Naive thymus-derived CD8-positive, alpha-beta T cell (primary cell): ENCODE measurements at regions not wholly inside any gene's neighbourhood (a gene's known extent, or its start where the extent isn't known, plus 50 kb on each side); places are given as distances from the start of the nearest gene placed in this dataset.
A peak's percentile ranks its signal among the peaks of the same experiment; 100 is the strongest.
"Not testable (repeated sequence)": the region's sequence is repeated elsewhere in the genome, so short reads cannot be mapped to it uniquely, and the experiment has no call there.

Source experiments
- ATAC-seq, 2 donors: fragments of 150-1000 bp; cut with Tn5 transposase in 1 of 2; sonication (Bioruptor Pico), chemical (Tn5 transposase) in 1 of 2; 1 replicate in 1 of 2; 2 replicates in 1 of 2; pipeline ENCODE4 v1.10.0; 2021; ENCODE audit warnings: mild to moderate bottlenecking in 2 of 2, moderate library complexity in 2 of 2
- POLR2A ChIA-PET: fragments of 350-600 bp; sonication (Branson Sonifier 250); formaldehyde crosslinking; loops from one replicate; lab custom pipeline; 2021; ENCODE audit warnings: antibody characterized with exemption; lab: Charles Lee
- DNase-seq, 10 donors: peaks; one replicate each; pipeline versions ENCODE4 v3.0.0 to v3.0.0-alpha.2; 2020 to 2022
- H3K27ac Mint-ChIP-seq, 10 donors: one replicate each; pipeline ENCODE4 v1.8.0; 2020 to 2022; ENCODE audit warnings: mild to moderate bottlenecking in 10 of 10, mixed read lengths in 10 of 10, moderate library complexity in 4 of 10, inconsistent platforms in 1 of 10
- H3K27me3 Mint-ChIP-seq, 5 donors: one replicate each; pipeline ENCODE4 v1.8.0; 2021 to 2022; ENCODE audit warnings: mixed read lengths in 5 of 5
- H3K36me3 Mint-ChIP-seq, 3 donors: one replicate each; pipeline ENCODE4 v1.8.0; 2020 to 2022; ENCODE audit warnings: mixed read lengths in 3 of 3, mild to moderate bottlenecking in 2 of 3, inconsistent platforms in 1 of 3
- H3K4me1 Mint-ChIP-seq, 4 donors: one replicate each; pipeline ENCODE4 v1.8.0; 2021 to 2022; ENCODE audit warnings: mixed read lengths in 4 of 4
- H3K4me3 Mint-ChIP-seq, 10 donors: one replicate each; pipeline ENCODE4 v1.8.0; 2020 to 2022; ENCODE audit warnings: mild to moderate bottlenecking in 10 of 10, mixed read lengths in 10 of 10, moderate library complexity in 6 of 10, inconsistent platforms in 1 of 10
- H3K9me3 Mint-ChIP-seq, 9 donors: one replicate each; pipeline ENCODE4 v1.8.0; 2020 to 2022; ENCODE audit warnings: mixed read lengths in 9 of 9, mild to moderate bottlenecking in 3 of 9, inconsistent platforms in 1 of 9, moderate library complexity in 1 of 9

DNA sequence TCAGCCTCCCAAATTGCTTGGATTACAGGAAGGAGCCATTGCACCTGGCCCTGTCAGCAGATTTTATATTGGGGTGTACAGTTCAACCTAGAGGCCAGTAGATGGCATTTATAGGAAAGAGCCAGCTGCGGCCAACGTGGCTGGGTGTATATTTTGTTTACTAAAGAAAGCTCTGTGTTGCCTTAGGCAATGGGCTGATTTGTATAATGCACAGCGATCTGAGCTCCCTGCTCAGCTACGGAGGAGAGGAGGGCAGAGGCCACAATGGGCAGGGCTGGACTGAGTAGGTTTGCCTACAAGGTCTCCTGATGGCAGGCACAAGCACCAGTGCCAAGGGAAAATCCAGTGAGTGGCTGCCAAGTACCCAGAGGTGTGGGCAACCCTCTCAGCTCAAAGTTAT lies 282.4 kb downstream of the ARPP21 start:
- Mint-ChIP-seq H3K27me3 (peaks cover 0 to 8% (median 2%) of the 10 kb centered on the region in 5 donors), H3K9me3 (peaks cover 4 to 16% (median 10%) of the 10 kb centered on the region in 9 donors), H3K36me3 (peaks cover 0 to 6% (median 3%) of the 10 kb centered on the region in 3 donors), H3K27ac (no peak overlapping the region), H3K4me1 (no peaks in the 10 kb centered on the region), H3K4me3 (no peak overlapping the region)
- DNase-seq: no peak
- no peak for ATAC-seq
- POLR2A ChIA-PET: no interaction called here

DNA sequence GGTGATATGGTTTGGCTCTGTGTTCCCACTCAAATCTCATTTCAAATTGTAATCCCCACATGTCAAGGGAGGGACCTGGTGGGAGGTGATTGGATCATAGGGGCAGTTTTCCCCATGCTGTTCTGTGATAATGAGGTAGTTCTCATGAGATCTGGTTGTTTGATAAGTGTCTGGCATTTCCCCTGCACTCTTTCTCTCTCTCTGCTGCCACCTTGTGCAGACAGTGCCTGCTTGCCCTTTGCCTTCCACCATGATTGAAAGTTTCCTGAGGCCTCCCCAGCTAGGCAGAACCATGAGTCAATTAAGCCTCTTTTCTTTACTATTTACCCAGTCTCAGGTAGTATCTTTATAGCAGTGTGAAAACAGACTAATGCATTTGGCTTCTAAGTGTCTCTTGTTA lies 284.7 kb downstream of the ARPP21 start:
- H3K27ac Mint-ChIP-seq, H3K4me3 Mint-ChIP-seq, H3K4me1 Mint-ChIP-seq, H3K27me3 Mint-ChIP-seq, POLR2A ChIA-PET, H3K36me3 Mint-ChIP-seq, ATAC-seq: not testable (repeated sequence)
- peaks cover 4 to 16% (median 10%) of the 10 kb centered on the region in 9 donors for H3K9me3 Mint-ChIP-seq
- peak in 1 of 10 donors; percentile 4 for DNase-seq

DNA sequence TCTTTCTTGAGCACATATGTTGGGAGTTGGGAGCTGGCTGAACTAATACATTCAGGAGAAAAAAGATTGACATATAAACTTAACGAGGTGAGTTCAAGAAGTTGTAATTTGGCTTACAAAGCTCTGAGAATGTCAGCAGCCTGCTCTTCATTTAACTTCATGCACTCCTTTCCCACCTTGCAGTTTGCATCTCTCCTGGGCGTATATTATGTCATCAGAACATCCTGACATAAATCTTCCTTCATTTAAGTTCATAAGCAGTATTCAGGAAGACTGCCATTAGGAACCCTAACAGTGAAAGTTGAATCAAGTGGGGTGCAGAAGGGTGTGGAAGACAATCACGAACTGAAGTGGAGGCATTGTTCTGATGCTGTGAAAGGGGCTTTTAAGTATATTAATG lies 288.1 kb downstream of the ARPP21 start:
- no peak overlapping the region for H3K27ac Mint-ChIP-seq
- ATAC-seq (no peak), DNase-seq (no peak)
- peaks cover 0 to 4% (median 0%) of the 10 kb centered on the region in 9 donors for H3K9me3 Mint-ChIP-seq
- POLR2A ChIA-PET: no interaction called here
- no peaks in the 10 kb centered on the region for H3K36me3 Mint-ChIP-seq
- no peak overlapping the region for H3K4me3 Mint-ChIP-seq
- H3K4me1 Mint-ChIP-seq: no peaks in the 10 kb centered on the region
- no peaks in the 10 kb centered on the region for H3K27me3 Mint-ChIP-seq

DNA sequence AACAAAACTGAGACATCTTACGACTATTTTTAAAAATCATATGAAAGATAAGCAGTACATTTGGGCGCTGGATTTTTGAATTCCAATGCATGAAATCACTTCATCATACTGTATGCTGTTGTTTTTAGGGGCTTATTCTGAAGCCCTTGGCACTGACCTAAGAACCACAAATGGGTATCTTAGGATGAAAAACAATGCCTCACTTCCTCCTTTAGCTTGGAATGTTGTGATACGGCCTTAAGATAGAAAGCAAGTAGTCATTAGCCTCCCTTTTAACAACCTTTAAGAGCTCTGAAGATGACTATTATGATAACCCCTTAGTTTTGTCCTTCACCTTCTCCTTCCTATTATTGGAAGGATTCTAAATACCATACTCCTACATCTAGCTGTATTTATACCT lies 289.8 kb downstream of the ARPP21 start:
- ATAC-seq: no peak
- H3K27ac Mint-ChIP-seq: no peak overlapping the region
- no peaks in the 10 kb centered on the region for H3K27me3 Mint-ChIP-seq
- H3K4me1 Mint-ChIP-seq: no peaks in the 10 kb centered on the region
- POLR2A ChIA-PET: no interaction called here
- no peaks in the 10 kb centered on the region for H3K9me3 Mint-ChIP-seq
- no peak for DNase-seq
- H3K36me3 Mint-ChIP-seq: no peaks in the 10 kb centered on the region
- no peak overlapping the region for H3K4me3 Mint-ChIP-seq

DNA sequence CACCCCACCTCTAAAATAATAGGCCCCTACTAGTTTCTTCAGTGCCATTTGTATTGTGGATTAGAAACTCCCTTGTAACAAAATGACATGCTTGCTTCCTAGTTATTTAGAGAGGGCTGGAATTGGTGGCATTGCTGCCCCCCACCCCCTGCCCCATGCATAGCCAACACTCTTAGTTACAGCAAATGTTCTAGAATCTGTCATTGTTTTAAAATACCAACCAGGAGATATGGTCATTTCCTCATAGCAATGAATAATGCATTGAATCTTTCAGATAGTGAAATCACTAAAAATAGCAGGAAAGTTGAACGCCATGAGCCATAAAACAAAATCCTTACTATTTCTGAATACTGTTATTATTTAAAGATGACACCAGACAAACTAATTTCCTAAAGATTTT lies 292.5 kb downstream of the ARPP21 start:
- POLR2A ChIA-PET: no interaction called here
- H3K27me3 Mint-ChIP-seq: no peaks in the 10 kb centered on the region
- no peak overlapping the region for H3K4me3 Mint-ChIP-seq
- DNase-seq (no peak), ATAC-seq (no peak)
- no peaks in the 10 kb centered on the region for H3K9me3 Mint-ChIP-seq
- no peak overlapping the region for H3K27ac Mint-ChIP-seq
- no peaks in the 10 kb centered on the region for H3K36me3 Mint-ChIP-seq
- no peaks in the 10 kb centered on the region for H3K4me1 Mint-ChIP-seq

DNA sequence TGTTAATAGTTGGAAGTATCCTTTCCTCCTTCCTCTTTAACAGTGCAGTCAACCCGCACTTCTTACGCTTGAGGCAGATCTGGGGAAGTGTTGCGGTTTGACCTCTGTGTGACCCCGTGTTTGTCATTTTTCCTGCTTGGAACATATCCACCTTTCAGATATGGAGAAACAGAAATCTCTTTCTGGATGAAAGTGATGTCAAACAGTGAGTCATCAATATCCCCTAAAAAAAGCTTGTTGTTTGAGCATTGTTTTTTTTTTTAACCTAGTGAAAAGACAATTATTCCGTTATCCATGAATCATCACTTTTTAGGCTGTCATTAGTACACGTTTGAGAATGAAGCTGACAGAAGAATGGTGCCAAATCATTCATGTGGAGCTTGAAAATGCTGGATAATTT lies 293.7 kb downstream of the ARPP21 start:
- POLR2A ChIA-PET: no interaction called here
- no peaks in the 10 kb centered on the region for H3K27me3 Mint-ChIP-seq
- no peaks in the 10 kb centered on the region for H3K36me3 Mint-ChIP-seq
- no peaks in the 10 kb centered on the region for H3K9me3 Mint-ChIP-seq
- no peak overlapping the region for H3K27ac Mint-ChIP-seq
- no peak overlapping the region for H3K4me3 Mint-ChIP-seq
- H3K4me1 Mint-ChIP-seq: no peaks in the 10 kb centered on the region
- DNase-seq: no peak
- no peak for ATAC-seq

DNA sequence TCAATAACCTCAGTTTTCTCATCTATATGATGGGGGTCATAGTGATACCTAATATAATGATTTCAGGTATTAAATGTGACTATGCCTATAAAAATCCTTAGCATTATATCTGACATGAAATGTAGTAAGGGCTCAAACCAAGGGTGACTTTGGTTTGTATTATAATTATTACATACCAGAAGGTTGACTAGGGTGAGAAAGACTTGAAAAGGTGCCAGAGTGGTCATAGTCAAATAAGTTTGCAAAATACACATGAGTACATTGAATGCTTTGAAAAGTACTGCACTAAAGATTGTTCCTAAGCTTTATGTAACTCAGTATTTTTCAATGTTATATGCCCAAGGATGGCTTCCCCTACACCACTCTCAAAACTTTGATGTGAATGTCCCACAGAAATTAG lies 297.2 kb downstream of the ARPP21 start:
- DNase-seq (no peak), ATAC-seq (no peak)
- Mint-ChIP-seq H3K36me3 (no peaks in the 10 kb centered on the region), H3K4me1 (no peaks in the 10 kb centered on the region), H3K4me3 (no peak overlapping the region), H3K27me3 (no peaks in the 10 kb centered on the region), H3K27ac (no peak overlapping the region), H3K9me3 (peaks cover 0 to 3% (median 0%) of the 10 kb centered on the region in 9 donors)
- POLR2A ChIA-PET: no interaction called here

DNA sequence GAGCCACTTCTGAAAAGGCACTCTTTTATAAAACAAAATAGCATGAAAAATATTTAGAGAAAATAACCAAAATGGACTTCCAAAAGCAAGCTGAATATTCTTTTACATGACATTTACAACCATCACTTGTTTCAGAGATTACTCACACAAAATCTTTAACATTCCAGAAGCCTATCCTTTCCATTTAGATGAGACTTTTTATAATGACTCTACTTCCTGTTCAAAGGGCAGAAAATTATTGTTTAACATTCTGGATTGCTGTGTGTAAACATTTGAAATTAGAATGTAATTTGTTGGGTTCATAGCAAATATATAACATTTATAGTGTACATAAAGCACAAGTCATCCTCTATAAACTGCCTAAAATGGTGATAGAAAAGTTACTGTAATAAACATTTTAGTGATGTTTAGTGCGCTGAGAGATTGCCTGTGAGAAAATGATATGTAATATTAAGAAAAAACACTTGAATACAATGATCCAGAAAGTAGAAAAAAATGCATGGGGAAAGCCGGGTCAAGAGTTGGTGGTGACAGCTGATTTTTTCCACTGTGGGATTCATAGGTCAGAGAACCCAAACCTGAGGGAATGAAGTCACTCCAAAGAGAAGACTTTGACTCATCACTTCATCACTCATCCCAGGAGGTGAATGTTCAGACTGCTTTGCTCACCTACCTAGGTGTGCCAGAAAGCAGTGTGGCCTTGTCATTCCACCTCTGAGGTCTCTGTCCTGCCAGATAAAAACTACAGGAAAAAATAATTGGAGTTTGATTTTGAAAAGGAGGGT lies 305.8 kb downstream of the ARPP21 start:
- Mint-ChIP-seq H3K4me3 (no peak overlapping the region), H3K27ac (no peak overlapping the region), H3K36me3 (no peaks in the 10 kb centered on the region), H3K9me3 (no peaks in the 10 kb centered on the region), H3K4me1 (no peaks in the 10 kb centered on the region), H3K27me3 (no peaks in the 10 kb centered on the region)
- DNase-seq (no peak), ATAC-seq (no peak)
- POLR2A ChIA-PET: no interaction called here

DNA sequence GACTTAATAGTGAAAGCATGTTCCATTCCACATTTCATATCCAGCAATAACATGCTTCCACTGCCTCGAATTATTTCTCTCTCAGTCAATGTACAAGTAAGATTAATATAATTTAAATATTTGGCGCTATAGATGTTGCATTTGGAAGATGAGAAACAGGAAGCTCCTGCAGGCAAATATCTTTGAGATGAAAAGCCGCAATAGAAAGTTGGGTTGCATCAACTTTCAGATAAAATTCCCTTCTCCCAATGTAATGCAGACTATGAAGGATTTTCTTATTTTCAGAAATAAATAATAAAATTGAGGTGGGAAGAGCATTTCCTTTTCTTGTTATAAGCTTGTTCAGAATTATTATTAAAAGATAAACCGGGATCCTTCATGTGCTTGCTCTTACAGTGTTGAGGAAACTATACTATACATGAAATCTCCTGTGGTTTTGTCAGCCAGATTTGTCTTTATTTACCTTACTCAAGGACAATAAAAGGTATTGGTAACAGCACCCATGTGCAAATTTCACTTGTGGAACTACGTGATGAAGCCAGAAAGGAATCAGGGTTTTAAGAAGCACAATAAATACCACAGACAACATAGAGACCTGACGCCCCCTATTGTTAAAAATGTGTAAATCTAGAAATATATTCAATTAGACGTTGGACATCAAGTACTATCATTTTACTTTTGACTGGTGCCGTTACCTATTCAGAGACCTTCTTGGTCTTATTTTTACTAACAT lies 307.0 kb downstream of the ARPP21 start:
- no peak overlapping the region for H3K27ac Mint-ChIP-seq
- no peak overlapping the region for H3K4me3 Mint-ChIP-seq
- ATAC-seq: no peak
- H3K9me3 Mint-ChIP-seq: no peaks in the 10 kb centered on the region
- no peak for DNase-seq
- POLR2A ChIA-PET: no interaction called here
- no peaks in the 10 kb centered on the region for H3K27me3 Mint-ChIP-seq
- no peaks in the 10 kb centered on the region for H3K36me3 Mint-ChIP-seq
- H3K4me1 Mint-ChIP-seq: no peaks in the 10 kb centered on the region

DNA sequence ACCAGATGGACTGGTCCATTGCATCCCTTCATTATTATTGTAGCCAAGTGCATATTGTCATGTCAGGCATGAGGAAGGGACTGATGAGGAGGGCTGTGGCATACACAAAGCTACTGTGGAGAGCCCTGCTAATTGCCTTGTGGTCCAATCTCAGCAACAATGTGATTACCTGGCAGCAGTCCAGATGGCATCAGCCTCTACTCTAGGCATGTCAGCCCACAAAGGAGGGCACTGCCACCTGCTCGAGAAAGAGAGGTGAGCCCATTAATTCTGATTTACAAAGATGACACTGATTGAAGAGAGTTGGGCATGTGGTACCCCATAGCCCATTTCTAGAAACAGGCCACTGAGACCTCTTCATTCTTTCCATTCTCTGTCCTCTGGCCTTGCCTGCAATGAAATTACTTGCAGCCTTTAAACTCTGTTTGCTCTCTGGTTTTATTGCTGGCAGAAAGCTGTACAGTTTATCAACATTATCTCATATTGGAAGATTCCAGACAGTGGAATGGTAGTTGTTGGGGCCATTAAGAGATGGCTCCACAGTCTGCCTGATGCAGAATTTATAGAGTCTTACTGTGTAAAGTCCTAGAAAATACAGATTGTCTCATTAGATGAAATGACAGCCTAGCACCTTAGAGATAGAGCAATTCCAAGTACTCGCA lies 307.7 kb downstream of the ARPP21 start:
- DNase-seq: no peak
- ATAC-seq: no peak
- no peaks in the 10 kb centered on the region for H3K4me1 Mint-ChIP-seq
- H3K4me3 Mint-ChIP-seq: no peak overlapping the region
- peaks cover 0 to 2% (median 0%) of the 10 kb centered on the region in 5 donors for H3K27me3 Mint-ChIP-seq
- H3K36me3 Mint-ChIP-seq: no peaks in the 10 kb centered on the region
- H3K9me3 Mint-ChIP-seq: no peaks in the 10 kb centered on the region
- H3K27ac Mint-ChIP-seq: no peak overlapping the region
- POLR2A ChIA-PET: no interaction called here

DNA sequence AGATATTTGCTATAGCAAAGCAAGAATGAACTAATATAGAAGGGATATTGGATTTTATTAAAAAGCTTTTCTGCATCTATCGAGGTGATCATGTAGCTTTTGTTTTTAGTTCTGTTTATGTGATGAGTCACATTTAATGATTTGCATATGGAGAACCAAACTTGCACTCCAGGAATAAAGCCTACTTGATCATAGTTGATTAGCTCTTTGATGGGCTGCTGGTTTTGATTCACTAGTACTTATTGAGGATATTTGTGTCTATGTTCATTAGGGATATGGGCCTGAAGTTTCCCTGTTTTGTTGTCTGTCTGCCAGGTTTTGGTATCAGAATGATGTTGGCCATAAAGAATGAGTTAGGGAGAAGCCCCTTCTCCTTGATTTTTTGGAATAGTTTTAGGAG lies 310.7 kb downstream of the ARPP21 start:
- no peak for ATAC-seq
- H3K9me3 Mint-ChIP-seq: no peaks in the 10 kb centered on the region
- H3K4me3 Mint-ChIP-seq: no peak overlapping the region
- DNase-seq: no peak
- no peaks in the 10 kb centered on the region for H3K36me3 Mint-ChIP-seq
- H3K27ac Mint-ChIP-seq: no peak overlapping the region
- no peaks in the 10 kb centered on the region for H3K4me1 Mint-ChIP-seq
- peaks cover 0 to 2% (median 0%) of the 10 kb centered on the region in 5 donors for H3K27me3 Mint-ChIP-seq
- POLR2A ChIA-PET: no interaction called here

DNA sequence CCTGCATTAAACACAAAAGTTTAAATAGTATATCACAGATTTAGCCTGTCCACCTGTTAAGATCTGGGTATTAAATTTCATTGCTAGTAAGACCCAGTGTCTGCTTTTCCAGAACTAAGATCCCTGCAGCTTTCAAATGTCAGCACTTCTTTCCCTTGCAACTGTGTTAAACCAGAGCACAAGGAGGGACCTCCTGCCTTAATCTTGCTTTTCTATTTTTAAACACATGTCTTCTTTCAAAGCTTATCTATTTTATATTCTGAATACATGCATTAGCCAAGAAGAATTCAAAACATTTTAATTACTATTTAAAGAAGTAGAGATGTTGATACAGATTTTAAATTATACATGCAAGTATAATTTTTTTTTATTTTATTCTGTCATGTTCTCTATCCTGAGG lies 315.1 kb downstream of the ARPP21 start:
- Mint-ChIP-seq H3K36me3 (peaks cover 0 to 5% (median 0%) of the 10 kb centered on the region in 3 donors), H3K4me1 (no peaks in the 10 kb centered on the region), H3K9me3 (peaks cover 0 to 12% (median 4%) of the 10 kb centered on the region in 9 donors), H3K4me3 (no peak overlapping the region), H3K27ac (no peak overlapping the region), H3K27me3 (peaks cover 0 to 9% (median 3%) of the 10 kb centered on the region in 5 donors)
- POLR2A ChIA-PET: no interaction called here
- no peak for ATAC-seq
- DNase-seq: no peak

DNA sequence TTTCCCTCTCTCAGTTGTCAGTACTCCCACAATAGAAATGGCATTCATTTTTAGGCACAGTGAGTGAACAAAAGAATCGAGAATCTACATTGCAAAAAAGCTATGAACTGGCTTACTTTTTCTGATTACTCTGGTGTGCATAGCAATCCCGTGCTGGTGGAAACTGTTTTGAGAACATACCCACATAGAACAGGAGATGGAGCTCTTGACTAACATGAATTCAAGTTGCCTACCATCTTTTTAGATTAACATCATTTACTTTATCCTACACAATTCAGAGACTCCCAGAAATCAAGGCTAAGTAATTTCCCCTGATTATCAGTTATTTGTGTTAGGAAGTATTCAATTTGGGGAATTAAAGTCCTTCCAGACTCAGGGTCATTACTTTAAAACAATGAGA lies 326.6 kb downstream of the ARPP21 start:
- H3K4me3 Mint-ChIP-seq: no peak overlapping the region
- H3K27me3 Mint-ChIP-seq: peaks cover 0 to 2% (median 0%) of the 10 kb centered on the region in 5 donors
- POLR2A ChIA-PET: no interaction called here
- no peaks in the 10 kb centered on the region for H3K36me3 Mint-ChIP-seq
- H3K27ac Mint-ChIP-seq: no peak overlapping the region
- H3K9me3 Mint-ChIP-seq: no peaks in the 10 kb centered on the region
- ATAC-seq (no peak), DNase-seq (no peak)
- H3K4me1 Mint-ChIP-seq: peaks cover 0 to 12% (median 2%) of the 10 kb centered on the region in 4 donors
